ENCODE measurements at regions not wholly inside any gene's neighbourhood (a gene's known extent, or its start where the extent isn't known, plus 50 kb on each side); places are given as distances from the start of the nearest gene placed in this dataset.

DNA sequence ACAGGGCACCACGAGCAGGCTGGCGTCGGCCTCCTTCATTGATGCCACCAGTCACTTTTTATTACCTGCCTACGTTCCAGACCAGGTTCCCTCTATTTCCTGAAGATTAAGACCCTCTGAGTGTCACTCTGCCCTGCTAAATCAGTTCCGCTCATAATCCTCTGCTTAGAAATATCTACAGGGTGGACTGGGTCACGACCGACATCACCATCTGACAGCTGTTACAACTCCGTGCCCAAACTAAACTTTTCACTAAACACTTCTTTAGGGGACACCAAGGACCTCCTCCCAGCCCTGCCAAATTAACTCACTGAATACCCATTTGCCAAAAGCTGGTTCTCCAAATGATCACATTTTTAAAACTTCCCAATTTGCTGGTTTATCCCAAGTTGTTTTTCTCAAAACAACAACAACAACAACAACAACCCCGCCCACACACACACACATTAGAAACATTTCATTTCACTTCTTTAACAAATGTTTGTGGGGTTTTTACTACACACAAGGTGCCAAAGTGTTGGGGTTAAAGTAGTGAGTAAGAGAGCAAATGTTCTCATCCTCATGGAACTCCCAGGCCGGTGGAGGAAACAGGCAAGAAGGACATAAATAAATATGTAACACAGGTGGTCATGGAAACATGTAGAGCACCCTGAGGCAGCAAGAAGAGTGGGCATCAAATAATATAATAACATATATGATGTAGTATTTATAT lies 72.0 kb upstream of the PEG3 start:
- no peak for TF ChIP-seq EP300 (IDR thresholded peaks at IDR 0.05)
- TF ChIP-seq POLR2AphosphoS5 (IDR thresholded peaks at IDR 0.05), result no peak
- TF ChIP-seq, protein P1, sequence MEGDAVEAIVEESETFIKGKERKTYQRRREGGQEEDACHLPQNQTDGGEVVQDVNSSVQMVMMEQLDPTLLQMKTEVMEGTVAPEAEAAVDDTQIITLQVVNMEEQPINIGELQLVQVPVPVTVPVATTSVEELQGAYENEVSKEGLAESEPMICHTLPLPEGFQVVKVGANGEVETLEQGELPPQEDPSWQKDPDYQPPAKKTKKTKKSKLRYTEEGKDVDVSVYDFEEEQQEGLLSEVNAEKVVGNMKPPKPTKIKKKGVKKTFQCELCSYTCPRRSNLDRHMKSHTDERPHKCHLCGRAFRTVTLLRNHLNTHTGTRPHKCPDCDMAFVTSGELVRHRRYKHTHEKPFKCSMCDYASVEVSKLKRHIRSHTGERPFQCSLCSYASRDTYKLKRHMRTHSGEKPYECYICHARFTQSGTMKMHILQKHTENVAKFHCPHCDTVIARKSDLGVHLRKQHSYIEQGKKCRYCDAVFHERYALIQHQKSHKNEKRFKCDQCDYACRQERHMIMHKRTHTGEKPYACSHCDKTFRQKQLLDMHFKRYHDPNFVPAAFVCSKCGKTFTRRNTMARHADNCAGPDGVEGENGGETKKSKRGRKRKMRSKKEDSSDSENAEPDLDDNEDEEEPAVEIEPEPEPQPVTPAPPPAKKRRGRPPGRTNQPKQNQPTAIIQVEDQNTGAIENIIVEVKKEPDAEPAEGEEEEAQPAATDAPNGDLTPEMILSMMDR (IDR thresholded peaks at IDR 0.05), result no peak
